IPS DF 6.9 (cell line): ENCODE measurements at regions not wholly inside any gene's neighbourhood (a gene's known extent, or its start where the extent isn't known, plus 50 kb on each side); places are given as distances from the start of the nearest gene placed in this dataset.

ENCODE experiments used
- DNase-seq: peaks from one replicate; pipeline ENCODE4 v3.0.0-alpha.2; 2013; ENCODE audit warnings: low read depth, low spot score
- H3K27ac ChIP-seq: one replicate; pipeline ENCODE4 v1.5.1; 2013; ENCODE audit warnings: low read length, control low read depth
- H3K27me3 ChIP-seq: 2 replicates; pipeline ENCODE4 v1.6.1; 2013; ENCODE audit warnings: mild to moderate bottlenecking, low read length; ENCODE audit not compliant: control insufficient read depth, insufficient read depth
- H3K36me3 ChIP-seq: 2 replicates; pipeline ENCODE4 v1.6.1; 2013; ENCODE audit warnings: low read length; ENCODE audit not compliant: control insufficient read depth, insufficient read depth
- H3K4me1 ChIP-seq: 2 replicates; pipeline ENCODE4 v1.6.1; 2013; ENCODE audit warnings: low read length; ENCODE audit not compliant: control insufficient read depth, insufficient read depth
- H3K4me3 ChIP-seq: 2 replicates; pipeline ENCODE4 v1.5.1; 2013; ENCODE audit warnings: mild to moderate bottlenecking, low read length
- H3K9me3 ChIP-seq: 2 replicates; pipeline ENCODE4 v1.6.1; 2013; ENCODE audit warnings: low read length, inconsistent platforms; ENCODE audit not compliant: control insufficient read depth, insufficient read depth
- WGBS: extraction: QIAGEN DNeasy Blood & Tissue Kit; methylation state at CpG from one replicate; pipeline ENCODE4 v1.1.7; 2013; ENCODE audit warnings: mixed read lengths, missing lambda C conversion rate; ENCODE audit not compliant: insufficient read length, insufficient coverage; 5-methylcytosine and 5-hydroxymethylcytosine counted together

- no peak for DNase-seq
- Histone ChIP-seq H3K27ac (no peak overlapping the region), H3K36me3 (no peaks in the 10 kb centered on the region), H3K9me3 (no peaks in the 10 kb centered on the region), H3K27me3 (no peaks in the 10 kb centered on the region), H3K4me1 (no peaks in the 10 kb centered on the region), H3K4me3 (no peak overlapping the region)
- WGBS = no CpG with 5 or more reads among the region's 3 CpGs
These were observed 1080.1 kb downstream of the REEP3 start for GRCh38 chr10:64601298-64601697.

- no peak overlapping the region for H3K4me3 ChIP-seq
- DNase-seq = no peak
- WGBS = no CpG with 5 or more reads among the region's 3 CpGs
- H3K9me3 ChIP-seq = no peaks in the 10 kb centered on the region; the same call in 1 of the 2 replicates
- no peaks in the 10 kb centered on the region for H3K27me3 ChIP-seq
- H3K4me1 ChIP-seq = no peaks in the 10 kb centered on the region
- no peaks in the 10 kb centered on the region for H3K36me3 ChIP-seq
- no peak overlapping the region for H3K27ac ChIP-seq
These were observed 1095.9 kb downstream of the REEP3 start for GRCh38 chr10:64617085-64617484.

GRCh38 chr10:64619102-64619501 lies 1097.9 kb downstream of the REEP3 start:
- Histone ChIP-seq H3K36me3 (no peaks in the 10 kb centered on the region), H3K4me1 (no peaks in the 10 kb centered on the region), H3K27ac (no peak overlapping the region), H3K27me3 (no peaks in the 10 kb centered on the region), H3K4me3 (no peak overlapping the region), H3K9me3 (no peaks in the 10 kb centered on the region; the same call in 1 of the 2 replicates)
- no peak for DNase-seq
- WGBS = no CpG with 5 or more reads among the region's 2 CpGs

- DNase-seq = no peak
- H3K4me3 ChIP-seq = no peak overlapping the region
- WGBS = no CpG with 5 or more reads among the region's 1 CpG
These were observed 1105.7 kb downstream of the REEP3 start for GRCh38 chr10:64626924-64627323.

DNA sequence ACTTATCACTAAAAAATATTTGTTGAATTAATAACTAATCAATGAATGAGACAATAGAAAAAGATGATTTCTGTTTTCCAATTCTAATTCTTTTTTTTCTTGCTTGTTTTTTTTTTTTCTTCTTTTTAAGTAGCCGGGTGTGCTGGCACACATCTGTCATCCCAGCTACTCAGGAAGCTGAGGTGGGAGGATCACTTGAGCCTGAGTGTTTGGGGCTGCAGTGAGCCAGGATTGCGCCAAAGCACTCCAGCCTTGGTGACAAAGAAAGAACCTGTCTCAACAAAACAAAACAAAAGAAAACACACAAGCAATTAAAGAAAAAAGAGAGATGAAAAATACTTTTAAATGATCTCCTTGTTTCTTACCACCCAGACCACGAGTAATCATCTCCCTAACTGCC lies 1109.3 kb downstream of the REEP3 start:
- Histone ChIP-seq H3K27me3 (no peaks in the 10 kb centered on the region), H3K9me3 (no peaks in the 10 kb centered on the region), H3K4me1 (no peaks in the 10 kb centered on the region), H3K36me3 (no peaks in the 10 kb centered on the region), H3K4me3 (no peak overlapping the region), H3K27ac (no peak overlapping the region)
- DNase-seq = no peak
- no CpG with 5 or more reads among the region's 3 CpGs for WGBS

More at GRCh38 chr10:64626924-64627323, 1105.7 kb downstream of the REEP3 start:
- Histone ChIP-seq H3K36me3 (no peaks in the 10 kb centered on the region), H3K27me3 (no peaks in the 10 kb centered on the region), H3K4me1 (no peaks in the 10 kb centered on the region), H3K9me3 (no peaks in the 10 kb centered on the region), H3K27ac (no peak overlapping the region)

- H3K27me3 ChIP-seq = no peaks in the 10 kb centered on the region
- no peak overlapping the region for H3K27ac ChIP-seq
- DNase-seq = no peak
- H3K4me1 ChIP-seq = no peaks in the 10 kb centered on the region
- H3K36me3 ChIP-seq = no peaks in the 10 kb centered on the region
- no peaks in the 10 kb centered on the region for H3K9me3 ChIP-seq
- H3K4me3 ChIP-seq = no peak overlapping the region
These were observed 1114.7 kb downstream of the REEP3 start for GRCh38 chr10:64635906-64636305.

DNA sequence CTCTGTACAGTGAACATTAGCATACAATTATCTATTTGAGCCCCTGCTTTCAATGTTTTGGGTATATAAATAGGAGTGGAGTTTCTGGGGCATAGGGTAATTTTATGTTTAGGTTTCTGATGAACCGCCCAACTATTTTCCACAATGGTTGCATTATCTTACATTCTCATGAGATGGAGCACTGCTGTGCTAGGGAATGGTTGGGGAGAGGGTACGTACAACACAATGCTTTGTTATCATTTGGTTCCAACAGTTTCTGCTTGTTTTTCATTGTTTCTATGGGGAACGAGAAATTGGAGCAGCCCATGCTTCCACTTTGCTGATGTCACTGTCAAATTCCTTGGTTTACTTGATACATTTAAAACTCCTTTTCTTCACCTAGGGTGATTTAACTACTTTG lies 1115.3 kb downstream of the REEP3 start:
- Histone ChIP-seq H3K36me3 (no peaks in the 10 kb centered on the region), H3K4me1 (no peaks in the 10 kb centered on the region), H3K27ac (no peak overlapping the region), H3K9me3 (no peaks in the 10 kb centered on the region), H3K27me3 (no peaks in the 10 kb centered on the region), H3K4me3 (no peak overlapping the region)
- no peak for DNase-seq
- WGBS = no CpG with 5 or more reads among the region's 3 CpGs

- WGBS = no CpG with 5 or more reads among the region's 1 CpG
These were observed 1116.7 kb downstream of the REEP3 start for GRCh38 chr10:64637939-64638338.

DNA sequence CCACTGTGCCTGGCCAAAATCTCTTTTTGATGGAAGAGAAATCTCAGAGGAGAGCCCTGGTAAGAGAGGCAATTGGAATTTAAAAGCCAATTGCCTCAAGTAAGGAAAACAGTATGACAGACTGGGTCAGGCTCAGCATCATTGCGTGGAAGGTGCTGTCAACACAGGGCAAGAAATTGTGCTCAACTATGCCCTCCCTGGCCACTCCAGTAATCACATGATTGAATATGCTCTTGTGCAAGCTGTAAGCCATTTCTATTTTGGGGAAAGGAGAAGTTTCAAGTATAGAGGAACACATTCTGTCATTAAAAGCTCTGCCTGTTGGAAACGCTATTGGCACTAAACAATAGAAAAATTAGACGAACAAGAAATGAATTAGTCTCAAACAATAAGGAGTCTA lies 1127.7 kb downstream of the REEP3 start:
- Histone ChIP-seq H3K36me3 (no peaks in the 10 kb centered on the region), H3K4me1 (no peaks in the 10 kb centered on the region), H3K4me3 (no peak overlapping the region), H3K27ac (no peak overlapping the region), H3K27me3 (no peaks in the 10 kb centered on the region), H3K9me3 (no peaks in the 10 kb centered on the region)
- WGBS = no CpG with 5 or more reads among the region's 3 CpGs
- DNase-seq = peak; percentile 5

More at GRCh38 chr10:64637939-64638338, 1116.7 kb downstream of the REEP3 start:
- no peak for DNase-seq
- H3K4me3 ChIP-seq = no peak overlapping the region
- no peaks in the 10 kb centered on the region for H3K9me3 ChIP-seq
- H3K4me1 ChIP-seq = no peaks in the 10 kb centered on the region
- no peaks in the 10 kb centered on the region for H3K36me3 ChIP-seq
- H3K27me3 ChIP-seq = no peaks in the 10 kb centered on the region
- H3K27ac ChIP-seq = no peak overlapping the region

DNA sequence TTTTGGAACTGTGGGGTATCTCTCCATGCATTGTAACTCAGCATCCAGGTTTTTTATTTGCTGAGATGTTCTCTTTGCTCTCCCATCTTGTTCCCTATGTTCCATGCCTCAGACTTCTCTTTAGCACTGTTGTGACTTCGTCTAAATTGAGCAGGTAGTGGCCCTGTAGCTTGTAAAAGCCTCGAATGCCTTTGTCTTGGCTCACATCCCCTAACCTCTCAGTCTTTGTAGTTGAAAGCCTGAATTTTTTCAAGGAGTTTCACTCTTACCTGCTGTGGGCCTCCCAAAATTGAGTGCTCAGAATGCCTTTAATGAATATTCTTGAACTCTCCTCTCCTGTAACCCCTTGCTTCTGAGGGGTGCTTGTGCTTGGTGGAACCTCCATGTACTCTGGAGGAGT lies 1137.3 kb downstream of the REEP3 start:
- no CpG with 5 or more reads among the region's 2 CpGs for WGBS
- Histone ChIP-seq H3K4me3 (no peak overlapping the region), H3K4me1 (no peaks in the 10 kb centered on the region; the same call in 1 of the 2 replicates), H3K27me3 (no peaks in the 10 kb centered on the region), H3K9me3 (no peaks in the 10 kb centered on the region), H3K36me3 (no peaks in the 10 kb centered on the region), H3K27ac (no peak overlapping the region)
- no peak for DNase-seq

DNA sequence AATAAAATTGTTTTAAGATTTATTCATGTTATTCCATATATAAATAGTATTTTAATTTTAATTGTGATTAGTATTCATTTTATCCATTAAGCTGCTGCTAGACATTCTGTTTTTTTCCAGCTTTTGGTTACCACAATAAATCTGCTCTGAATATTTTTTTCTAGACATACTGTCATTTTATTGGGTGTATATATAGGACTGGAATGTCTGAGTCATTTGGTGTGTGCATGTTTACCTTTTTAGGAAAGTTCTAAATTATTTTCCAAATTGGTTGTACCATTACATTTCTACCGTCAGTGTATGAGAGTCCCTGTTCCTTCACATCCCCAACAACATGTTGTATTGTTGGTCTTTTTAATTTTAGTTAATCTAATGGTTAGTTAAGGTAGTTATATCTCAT lies 1138.1 kb downstream of the REEP3 start:
- WGBS = no CpG with 5 or more reads among the region's 1 CpG

More for the DNA sequence above, 1138.1 kb downstream of the REEP3 start:
- Histone ChIP-seq H3K27ac (no peak overlapping the region), H3K27me3 (no peaks in the 10 kb centered on the region), H3K36me3 (no peaks in the 10 kb centered on the region), H3K9me3 (no peaks in the 10 kb centered on the region), H3K4me1 (no peaks in the 10 kb centered on the region; the same call in 1 of the 2 replicates), H3K4me3 (no peak overlapping the region)
- no peak for DNase-seq
